Muscle of arm (tissue), 1 donor: ENCODE measurements at regions not wholly inside any gene's neighbourhood (a gene's known extent, or its start where the extent isn't known, plus 50 kb on each side); places are given as distances from the start of the nearest gene placed in this dataset.
"Not testable (repeated sequence)": the region's sequence is repeated elsewhere in the genome, so short reads cannot be mapped to it uniquely, and the experiment has no call there.

Experiments used
- DNase-seq: peaks from one replicate; pipeline ENCODE4 v3.0.0-alpha.2; 2013

- no peak for DNase-seq
Observed at GRCh38 chr9:117775591-117775990, 71.4 kb downstream of the TLR4 start.

DNA sequence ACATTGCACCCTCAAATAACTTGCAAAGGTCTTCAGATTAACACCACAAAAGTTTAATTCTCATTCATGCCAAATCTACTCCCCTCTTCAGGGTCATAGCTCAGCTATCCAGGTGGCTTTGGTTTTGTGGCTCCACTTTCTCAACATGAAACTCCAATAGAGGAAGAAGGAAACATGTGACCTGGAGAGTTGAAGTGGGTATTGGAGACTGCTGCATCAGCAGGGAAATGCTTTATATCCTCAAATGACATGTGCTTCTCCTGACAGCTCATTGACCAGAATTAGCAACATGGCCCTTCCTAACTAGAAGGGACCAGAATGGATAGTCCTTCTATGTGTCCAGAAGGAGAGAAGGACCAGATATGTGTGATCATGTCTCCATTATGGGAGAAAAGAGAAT is 73.6 kb downstream of the TLR4 start:
- no peak for DNase-seq

DNA sequence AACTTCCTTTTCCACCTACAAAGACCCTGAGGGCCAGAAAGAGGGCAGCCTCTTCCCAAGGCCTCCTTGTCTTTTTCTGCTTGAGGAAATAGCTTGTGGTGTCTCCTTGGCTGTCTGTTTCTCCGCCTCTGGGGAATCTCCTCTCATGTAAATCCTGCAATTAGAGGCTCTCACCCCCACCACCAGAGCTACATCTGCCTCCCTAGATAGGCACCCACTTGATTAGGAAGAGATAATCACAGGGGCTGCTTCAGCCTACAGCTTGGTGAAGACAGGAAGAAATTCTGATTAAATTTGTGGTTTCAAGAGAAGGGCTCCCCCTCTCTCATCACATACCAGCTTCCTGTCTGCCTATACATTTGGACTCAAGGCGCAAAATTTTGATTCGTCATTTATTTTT is 75.6 kb downstream of the TLR4 start:
- no peak for DNase-seq

- peak; percentile 77 for DNase-seq
Observed at GRCh38 chr9:117782931-117783788, 79.0 kb downstream of the TLR4 start.

GRCh38 chr9:117783828-117784227 is 79.6 kb downstream of the TLR4 start:
- no peak for DNase-seq

GRCh38 chr9:117784996-117785395 is 80.8 kb downstream of the TLR4 start:
- no peak for DNase-seq

DNA sequence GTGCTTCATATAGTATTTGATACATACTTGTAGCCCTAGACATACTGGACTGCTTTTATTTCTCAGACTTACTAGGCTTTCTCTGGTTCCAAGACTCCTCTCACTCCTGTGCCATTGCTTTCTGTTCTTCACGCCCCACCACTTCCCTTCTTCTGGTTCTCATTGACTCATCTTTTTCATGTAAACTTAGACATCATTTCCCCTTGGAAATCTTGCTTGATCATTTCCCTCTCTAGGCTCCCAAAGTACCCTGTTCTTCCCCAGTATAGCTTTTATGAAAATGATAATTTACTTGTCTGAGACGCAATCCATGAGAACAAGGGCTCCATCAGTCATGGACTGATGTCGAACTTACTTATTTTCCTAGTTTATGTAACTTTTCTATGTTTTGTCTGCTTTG is 83.5 kb downstream of the TLR4 start:
- no peak for DNase-seq

GRCh38 chr9:117795271-117795670 is 91.1 kb downstream of the TLR4 start:
- no peak for DNase-seq

- DNase-seq, result no peak
Observed at GRCh38 chr9:117796681-117797080, 92.5 kb downstream of the TLR4 start.

GRCh38 chr9:117800389-117800788 is 96.2 kb downstream of the TLR4 start:
- no peak for DNase-seq

- no peak for DNase-seq
Observed at GRCh38 chr9:117809751-117810150, 105.5 kb downstream of the TLR4 start.

DNA sequence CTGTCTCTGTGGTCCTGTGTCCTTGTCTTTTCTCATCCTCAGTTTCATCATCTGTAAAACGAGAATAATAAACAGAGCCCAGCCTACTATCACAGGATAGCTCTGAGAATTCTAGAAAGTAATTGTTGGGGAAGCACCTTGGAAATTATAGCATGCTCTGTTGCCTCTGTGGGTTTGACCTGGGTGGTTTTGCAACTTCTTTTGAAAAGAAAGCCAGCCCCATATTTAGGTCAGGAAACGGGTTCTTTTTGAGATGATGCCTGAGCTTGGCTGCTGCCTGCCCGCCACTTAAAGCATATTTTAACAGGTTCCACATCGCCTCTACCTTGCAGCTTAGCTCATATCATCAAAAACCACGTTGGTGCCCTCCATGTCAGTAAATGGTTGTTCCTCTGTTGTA is 111.1 kb downstream of the TLR4 start:
- DNase-seq, result no peak

GRCh38 chr9:117815948-117816347 is 111.7 kb downstream of the TLR4 start:
- DNase-seq, result no peak

DNA sequence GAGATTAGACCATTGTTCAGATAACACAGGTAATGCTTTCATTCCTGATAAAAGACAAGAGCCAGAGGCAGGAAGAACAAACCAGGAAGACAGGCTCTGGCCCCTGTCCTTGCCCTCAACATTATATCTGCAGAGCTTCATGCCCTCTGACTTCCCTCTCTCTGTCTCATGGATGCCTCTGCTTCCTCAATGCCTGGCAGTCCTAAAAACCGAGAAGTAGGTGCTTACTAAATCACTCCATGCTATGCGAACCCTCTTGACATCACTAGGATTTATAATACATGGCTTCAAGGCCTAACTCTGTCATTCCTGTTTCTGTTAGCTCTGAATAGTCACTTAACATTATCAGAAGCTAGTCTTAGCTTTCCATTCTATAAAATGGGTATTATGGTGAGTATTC is 117.8 kb downstream of the TLR4 start:
- no peak for DNase-seq

DNA sequence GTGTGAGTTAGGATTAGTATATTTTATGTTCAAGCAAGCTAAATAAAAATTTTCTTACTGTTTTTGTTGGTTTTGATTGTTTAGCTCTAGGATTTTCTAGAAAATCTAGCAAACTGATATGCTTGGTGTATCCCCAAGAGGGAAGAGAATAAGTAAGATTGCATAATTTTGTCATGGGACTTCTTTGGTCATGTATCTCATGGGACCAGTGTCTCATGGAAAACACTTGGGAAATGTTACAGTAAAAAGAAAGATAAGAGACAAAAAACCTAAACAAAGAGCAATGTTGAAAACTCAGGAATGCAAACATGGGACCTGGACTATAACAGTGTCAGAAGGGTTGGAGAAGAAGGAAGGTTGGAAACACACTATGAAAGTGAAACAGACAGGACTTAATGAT is 119.4 kb downstream of the TLR4 start:
- DNase-seq, result no peak

- no peak for DNase-seq
Observed at GRCh38 chr9:117825609-117826347, 121.6 kb downstream of the TLR4 start.

DNA sequence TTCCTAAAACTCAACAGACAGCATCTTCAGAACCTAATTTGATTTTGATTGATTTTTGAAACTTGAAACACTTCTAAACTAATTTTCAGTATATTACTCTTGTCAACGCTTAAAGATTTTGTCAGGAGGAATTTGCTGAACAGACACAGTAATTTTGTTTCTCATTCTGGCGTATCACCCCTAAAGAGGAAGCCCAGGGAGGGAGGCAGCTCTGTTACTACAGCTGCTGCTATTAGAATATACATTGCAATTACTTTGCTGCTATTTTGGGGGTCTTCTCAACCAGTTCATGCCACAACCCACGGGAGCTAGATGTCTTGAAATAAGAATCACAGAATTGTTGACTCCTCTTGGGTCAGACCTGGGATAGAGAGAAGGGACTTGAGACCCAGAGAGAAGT is 122.6 kb downstream of the TLR4 start:
- no peak for DNase-seq

- no peak for DNase-seq
Observed at GRCh38 chr9:117827456-117827855, 123.3 kb downstream of the TLR4 start.

DNA sequence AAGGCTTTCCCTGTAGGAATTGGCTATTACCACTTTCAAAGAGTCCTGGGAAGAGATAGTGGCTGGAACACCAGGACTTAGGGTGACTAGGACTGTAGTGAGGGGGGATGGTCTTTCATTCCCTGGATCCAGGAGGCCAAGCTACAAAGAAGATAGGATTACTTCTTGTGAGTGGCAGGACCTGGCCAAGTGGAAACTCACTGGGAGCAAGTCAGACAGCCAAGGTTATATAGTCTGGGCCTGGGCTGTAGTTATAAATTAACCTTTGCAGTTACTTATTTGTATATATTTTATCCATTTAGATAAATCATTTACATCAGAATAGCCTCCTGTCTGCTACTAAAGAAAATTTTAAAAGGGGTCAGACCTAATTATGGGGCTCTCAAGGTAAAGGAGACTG is 124.3 kb downstream of the TLR4 start:
- no peak for DNase-seq

GRCh38 chr9:117835798-117836197 is 131.6 kb downstream of the TLR4 start:
- DNase-seq, result no peak

DNA sequence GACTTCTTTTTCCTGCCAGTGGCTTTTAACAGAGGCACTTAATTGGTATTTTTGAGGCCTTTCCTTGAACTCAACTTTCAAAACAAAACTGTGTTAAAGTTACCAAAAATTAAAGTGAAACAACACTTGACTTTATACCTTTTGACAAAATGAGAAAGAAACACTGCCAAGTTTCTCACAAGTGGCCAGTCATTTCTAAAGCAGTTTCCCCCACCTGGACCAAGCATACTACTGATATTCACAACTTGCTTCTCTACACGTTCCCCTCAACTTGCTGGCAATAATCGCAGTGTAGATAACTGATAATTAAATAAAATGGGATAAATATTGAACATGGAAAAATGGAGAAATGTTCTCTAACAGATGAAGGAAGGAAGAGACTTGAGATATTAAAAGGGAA is 135.7 kb downstream of the TLR4 start:
- DNase-seq, result no peak

GRCh38 chr9:117851836-117852461 is 147.7 kb downstream of the TLR4 start:
- not testable (repeated sequence) for DNase-seq

- DNase-seq, result no peak
Observed at GRCh38 chr9:117858561-117858960, 154.4 kb downstream of the TLR4 start.
